Activated T-cell treated with anti-CD3 and anti-CD28 coated beads, Interleukin-2, amount 50 U/mL, for 1 hour (primary cell): ENCODE measurements at regions not wholly inside any gene's neighbourhood (a gene's known extent, or its start where the extent isn't known, plus 50 kb on each side); places are given as distances from the start of the nearest gene placed in this dataset.

Source experiments
- DNase-seq: peaks from one replicate; pipeline ENCODE4 v3.0.0-alpha.2; 2020

DNA sequence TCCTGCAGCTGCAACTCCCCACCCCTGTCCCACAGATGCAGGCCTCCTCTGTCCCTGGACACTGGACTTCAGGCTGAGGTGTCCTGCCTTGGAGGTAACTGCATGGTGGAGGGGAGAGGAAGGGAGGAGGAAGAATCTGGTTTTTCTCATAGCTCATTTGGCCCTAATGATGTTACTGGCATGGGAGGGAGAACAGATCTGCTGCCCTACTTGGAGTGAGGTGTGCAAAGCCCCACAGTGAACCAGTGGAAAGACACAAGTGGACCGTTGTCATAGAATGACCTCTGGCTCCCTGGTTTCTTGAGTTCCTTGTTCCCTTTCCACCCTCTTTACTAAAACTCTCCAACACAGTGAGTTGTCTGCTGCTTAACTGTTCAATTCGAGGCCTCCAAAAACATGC is 215.9 kb downstream of the BARX2 start:
- DNase-seq: no peak

DNA sequence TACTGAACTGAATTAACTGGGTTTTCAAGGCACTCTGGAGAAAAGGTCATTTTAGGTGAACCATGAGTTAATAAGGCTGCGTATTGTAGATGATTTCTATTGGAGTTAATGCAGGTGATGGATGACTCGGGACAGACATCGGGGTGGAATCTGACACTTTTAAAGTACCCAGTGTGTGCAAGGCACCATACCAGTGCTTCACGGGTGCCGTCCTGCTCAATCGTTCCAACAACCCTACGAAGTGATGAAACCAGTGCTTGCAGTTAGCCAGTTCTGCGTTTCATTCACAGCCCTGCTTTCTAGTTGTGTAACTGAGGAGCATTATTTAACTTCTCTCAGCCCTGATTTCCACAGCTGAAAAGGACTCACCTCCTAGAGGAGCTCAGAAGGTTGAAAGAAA is 216.5 kb downstream of the BARX2 start:
- no peak for DNase-seq

DNA sequence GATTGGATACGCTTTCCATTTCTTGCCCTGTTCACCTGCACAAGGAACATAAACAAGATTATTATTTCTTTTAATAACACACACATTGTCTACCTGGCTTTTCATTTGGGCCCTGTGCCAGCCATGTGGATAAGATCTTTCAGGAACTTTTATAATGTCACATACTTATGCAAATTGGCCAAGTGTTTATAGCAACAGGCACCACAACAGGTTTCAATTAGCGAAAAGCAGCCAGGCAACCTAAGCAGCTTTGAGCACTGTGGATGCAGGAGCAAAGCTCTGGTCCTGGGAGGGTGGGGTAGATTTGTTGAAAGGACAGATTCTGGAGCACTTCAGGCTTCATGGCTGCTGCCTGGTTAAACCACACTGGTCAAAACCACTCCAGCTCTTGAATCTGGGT is 217.4 kb downstream of the BARX2 start:
- DNase-seq: no peak

DNA sequence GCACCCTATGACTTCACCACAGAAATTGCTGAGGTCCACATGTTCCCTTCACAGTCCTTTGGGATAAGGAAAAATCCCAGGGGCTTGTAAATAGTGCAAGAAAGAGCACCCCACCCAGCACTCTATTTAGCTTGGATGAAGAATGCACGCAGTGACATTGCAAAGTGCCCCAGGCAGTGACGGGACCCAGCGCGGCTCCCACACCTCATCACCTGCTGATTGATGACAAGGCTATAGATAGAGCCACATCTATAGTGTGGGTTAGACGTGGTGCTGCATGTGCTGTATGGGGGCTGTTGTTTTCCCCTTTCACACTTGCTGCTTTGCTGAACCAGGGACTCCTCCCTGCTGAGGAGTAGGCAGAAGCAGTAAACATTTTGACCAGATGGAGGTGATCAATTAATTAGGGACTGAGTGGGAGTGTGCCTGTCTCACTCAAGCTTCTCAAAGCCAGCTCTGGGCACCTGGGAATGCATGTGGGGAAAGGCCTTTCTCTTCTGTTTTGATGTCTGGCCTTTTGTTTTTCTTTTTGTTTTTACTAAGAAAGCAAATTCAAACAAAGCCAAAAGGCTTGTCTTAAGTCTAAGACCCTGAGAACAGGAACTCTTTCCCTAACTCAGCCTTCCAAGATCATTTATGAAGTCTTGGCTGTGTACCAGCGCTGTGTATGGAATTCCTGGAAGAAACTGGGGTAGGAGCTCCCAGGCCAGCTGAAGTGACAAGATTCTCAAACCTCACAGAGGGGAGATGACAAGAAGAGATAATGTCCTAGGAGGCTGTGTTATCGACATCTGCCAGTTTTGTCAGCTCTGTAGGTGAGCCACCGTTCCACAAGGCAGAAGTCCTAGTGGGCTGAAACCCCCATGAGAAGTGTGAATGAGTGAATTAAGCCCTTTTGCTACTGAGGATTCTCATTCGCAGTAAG is 219.7 kb downstream of the BARX2 start:
- DNase-seq: no peak

DNA sequence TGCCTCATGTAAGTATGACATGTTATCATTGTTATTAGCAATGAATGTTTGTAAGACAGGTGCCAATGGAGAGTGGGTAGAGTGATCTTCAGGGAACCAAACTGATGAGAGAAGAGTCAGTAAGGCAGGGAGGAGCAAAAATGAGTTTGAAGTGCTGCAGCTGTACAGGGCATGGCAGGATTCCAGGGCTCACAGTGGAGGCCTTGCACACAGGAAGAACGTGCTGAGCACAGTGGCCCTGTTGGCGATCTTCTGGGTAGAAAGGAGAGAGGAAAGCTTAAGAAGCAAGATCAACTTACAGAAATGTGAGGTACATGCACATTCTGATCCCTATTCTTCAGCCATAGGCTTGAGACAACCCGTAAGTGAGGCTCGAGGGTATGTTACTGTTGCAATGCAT is 219.3 kb upstream of the TMEM45B start:
- DNase-seq: no peak

DNA sequence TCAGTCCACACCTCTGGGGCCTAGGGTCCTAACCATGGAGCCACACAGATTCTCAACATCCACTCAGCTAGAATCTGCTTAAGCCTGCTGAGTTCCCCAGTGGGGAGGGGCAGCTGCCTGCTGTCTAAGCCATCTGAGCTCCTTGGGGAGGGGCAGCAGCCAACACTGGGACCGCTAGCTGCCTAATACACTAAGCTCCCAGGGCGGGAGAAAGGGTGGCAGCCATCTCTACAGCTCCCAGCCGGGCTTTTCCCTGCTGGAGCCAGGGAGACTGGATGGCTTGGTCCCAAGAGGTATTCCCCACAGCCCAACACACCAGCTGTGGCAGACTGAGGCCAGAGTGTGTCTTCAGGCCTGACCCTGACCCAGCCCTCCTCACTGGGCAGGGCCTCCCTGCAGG is 217.3 kb upstream of the TMEM45B start:
- no peak for DNase-seq

DNA sequence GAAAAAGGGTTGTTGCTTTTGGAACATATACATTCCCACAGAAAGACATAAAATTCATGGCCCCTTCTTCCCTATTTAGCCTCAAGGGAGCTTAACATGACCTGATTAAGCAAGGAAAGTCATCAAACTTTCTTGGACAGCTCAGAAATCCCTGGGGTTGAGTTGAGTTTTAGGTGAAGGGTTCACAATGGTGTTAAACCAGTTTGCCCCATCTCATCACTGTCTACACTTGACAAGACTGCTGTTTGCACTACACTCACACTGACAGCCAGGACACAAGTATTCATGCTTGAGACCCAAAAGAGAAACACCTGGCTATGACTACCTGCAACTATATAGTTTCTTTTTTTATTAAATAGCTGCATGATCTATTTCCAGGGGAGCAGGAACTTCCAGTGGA is 209.8 kb upstream of the TMEM45B start:
- DNase-seq: no peak

DNA sequence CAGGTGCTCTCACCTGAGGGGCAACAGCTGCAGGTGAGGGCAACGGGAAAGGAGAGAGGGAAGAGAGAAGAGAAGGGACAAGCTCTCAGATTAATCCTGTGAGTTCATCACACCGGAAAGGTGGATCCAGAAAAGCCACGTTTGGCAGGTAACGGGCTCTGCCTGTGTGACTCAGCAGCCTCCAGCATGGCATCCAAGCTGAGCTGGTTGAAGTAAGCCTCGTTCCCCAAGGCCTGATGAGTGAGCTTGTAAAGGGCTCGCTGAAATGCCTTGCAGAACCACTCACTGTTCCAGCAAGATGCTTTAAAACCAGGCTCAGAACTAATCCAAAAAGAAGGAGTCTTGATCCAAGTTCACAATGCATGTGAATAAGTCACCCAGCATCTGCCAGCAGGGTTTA is 206.9 kb upstream of the TMEM45B start:
- no peak for DNase-seq

DNA sequence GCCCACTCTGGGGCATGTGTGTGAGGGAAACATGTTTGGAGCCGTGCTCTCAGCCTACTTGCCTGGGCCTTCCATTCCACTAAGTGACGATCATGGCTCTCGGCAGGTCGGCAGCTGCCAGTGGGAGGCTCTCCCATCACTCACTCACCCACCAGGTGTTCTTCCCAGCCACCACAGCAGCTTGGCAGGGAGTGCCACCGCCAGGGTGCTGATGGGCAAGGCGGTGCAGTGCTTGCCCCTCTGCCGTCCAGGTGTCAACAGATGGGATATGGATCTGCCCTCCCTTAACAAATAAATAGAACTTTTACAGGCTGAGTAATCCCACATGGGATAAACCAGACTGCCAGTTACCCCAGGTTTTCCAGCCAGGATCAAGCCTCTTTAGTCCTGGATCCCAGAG is 205.5 kb upstream of the TMEM45B start:
- DNase-seq: no peak

DNA sequence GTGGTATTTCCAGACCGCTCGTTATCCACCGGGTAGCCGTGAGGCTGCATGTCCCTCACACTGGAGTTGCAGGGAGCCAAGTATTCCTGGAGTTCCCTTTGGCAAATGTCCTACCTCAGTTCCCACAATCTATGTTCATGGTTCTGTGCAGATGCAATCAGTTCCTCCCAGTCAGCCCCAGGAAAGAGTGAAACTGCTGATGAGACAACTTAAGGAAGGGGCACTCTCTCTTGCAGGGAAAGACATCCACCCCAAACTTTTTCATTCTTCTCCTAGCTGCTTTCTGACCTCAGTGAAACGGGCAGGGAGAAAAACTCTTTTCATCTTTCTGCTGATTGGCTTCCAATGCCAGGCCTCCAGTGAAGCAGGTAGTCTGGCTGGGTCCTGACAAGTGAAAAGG is 205.1 kb upstream of the TMEM45B start:
- DNase-seq: no peak

DNA sequence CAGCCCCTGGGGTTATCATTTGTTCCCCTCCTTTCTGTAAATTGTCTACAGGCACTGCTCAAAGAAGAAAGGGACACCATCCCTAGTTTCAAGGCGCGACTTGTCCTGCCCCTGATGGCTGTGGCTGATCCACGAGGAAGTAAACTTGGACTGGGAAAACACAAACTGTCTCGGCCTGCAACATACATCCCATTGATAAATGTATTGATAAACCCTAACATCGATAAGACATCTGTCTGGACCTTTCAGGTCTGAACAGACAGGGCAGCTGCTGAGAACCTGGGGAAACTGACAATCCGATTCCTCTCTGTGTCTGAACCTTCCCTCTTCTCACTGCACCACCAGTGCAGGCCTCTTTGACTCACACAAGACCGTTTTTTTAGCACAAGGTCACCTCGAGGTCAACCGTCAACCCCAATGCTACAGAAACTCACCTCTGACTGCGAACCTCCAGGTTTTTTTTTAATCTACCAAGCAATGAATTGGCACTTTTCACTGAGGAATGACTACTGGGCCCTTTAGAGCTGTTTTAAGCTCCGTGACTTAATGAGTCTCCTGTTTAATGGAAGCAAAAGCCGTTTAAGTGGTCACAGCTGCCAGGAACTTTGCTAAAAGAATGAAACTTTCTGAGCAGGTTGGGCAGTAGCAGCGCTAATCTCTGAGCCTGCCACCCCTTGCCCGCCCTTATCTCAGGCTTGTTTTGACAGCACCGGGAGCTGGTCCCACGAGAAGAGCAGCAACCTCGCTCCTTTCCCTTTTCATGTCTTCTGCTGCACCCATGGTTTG is 203.8 kb upstream of the TMEM45B start:
- DNase-seq: no peak

DNA sequence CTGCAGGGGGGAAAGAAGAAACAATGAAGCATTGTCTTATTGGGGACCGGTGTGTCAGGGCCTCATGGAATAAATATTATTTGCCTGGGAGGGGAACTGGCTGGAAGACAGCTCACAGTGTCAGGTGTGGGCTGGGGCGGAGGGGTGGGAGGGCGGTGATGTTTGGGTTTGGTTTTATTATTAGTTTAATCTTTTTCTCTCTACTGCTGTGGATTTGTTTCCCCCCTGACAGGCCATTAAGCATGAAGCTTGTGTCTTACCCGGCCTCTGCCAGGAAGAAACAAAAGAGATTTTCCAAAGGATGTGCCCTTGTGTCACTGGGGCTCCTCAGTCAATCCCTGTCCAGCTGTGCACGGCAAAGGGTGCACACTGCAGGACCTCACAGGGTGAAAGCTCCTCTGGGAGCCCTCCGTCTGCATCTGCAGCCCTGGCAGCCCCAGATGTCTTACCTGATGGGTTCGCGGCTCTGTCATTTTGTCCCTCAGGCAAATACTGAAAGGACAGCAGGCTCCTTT is 203.1 kb upstream of the TMEM45B start:
- no peak for DNase-seq

DNA sequence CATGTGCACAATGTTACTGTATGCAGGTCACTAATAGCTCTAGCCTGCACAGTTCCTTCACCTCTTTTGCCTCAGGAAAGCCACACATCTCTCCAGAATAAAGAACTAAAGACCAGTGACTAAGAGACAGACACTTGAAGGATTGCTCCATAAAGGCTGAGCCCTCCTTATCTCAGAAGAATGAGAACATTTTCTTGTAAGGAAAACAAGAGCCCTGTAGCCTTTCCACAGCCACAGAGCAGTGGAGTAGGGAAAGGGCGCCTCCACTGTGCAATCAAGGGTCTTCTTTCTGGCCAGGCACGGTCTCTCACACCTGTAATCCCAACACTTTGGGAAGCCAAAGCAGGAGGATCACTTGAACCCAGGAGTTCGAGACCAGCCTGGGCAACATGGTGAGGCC is 202.6 kb upstream of the TMEM45B start:
- DNase-seq: no peak

DNA sequence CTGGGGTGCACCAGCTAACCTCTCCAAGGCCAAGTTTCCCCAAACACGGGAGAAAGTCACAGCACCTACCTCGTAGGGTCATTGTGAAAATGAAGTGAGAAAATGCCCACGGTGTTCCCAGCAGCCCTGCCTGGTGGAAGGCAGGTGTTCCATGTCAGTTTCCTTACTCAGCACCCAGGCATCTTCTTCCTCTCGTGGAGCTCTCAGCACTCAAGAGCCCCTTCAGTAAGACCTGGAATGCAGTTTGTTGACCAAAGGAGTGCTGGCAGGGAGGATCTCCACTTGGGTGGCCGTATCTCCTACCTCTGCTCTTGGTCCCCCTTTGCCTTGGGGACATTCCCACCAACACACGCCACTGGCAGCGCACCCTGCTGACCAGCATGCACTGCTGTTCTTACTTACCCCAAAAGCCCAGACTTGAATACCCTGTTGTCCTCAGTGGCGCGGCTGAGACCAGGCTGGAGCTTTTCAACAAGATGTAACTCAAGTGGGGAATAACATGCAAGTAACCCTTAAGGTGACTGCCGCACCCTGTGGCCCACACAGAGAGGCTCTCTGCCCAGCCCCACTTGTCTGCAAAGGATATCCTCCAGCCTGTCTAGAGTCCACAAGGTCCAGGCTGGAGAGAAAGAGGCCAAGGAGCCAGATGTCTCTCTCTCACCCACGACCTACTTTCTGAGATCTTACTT is 201.2 kb upstream of the TMEM45B start:
- no peak for DNase-seq

DNA sequence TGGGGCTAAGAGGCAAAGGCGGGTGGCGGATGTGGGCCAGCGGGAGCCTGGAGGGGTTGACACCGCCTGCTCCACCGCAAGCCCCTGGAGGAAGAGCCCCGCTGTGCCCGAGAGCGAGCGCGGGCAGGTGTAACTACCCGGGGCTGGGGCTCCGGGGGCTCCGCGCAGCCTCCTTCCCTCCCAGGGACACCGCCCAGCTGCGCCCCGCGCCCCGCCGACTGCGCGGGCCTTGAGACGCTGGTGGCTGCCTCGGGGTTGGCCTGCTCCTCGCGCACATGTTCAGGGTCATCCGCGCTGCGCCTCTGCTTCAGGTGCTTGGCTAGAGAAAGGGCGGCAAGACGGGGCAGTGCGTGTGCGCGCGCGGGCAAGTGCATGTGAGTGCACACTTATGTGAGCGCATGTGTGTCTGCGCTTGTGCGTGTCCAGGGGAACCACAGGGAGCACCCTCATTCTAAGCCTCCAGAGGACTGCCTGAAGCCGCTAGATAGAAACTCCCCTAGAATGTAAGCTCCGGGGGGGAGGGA is 197.5 kb upstream of the TMEM45B start:
- DNase-seq: no peak

DNA sequence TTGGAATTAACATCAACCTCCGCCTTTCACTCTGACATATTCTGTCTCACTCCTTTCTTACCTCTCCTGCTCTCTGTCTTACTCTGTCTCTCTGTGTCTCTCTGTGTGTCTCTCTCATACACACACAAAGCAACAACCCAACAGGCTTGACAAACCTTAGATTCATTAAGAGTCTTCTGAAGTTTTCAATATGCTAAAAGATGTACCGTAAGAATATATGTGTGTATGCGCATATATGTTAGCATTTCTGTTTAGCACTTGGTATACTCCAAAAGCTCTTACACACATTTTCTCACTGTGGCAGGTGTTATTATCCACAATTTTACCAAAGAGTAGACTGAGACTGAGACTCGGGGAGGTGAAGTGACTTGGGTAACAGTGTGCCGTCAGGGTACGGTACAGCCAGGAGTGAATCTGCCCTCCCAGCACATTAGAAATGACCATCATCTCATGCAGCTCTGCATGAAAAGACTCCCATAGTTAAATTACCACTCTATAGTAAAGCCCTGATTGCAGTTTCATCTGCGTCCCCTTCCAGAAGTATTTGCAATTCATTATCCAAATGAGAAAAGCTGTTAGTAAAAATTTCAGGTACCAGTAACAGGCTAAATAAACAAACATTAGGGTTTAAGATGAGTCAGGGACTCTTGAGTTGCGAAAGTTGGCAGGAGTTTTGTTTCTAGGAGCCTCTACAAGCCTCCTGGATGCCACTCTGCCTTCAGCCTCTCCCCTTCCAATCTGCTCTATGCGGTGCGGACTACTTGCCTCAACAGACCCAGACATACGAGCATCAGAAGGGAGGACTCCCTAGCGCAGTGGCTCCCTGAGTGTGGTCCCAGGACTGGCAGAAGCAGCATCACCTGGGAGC is 195.2 kb upstream of the TMEM45B start:
- DNase-seq: no peak

DNA sequence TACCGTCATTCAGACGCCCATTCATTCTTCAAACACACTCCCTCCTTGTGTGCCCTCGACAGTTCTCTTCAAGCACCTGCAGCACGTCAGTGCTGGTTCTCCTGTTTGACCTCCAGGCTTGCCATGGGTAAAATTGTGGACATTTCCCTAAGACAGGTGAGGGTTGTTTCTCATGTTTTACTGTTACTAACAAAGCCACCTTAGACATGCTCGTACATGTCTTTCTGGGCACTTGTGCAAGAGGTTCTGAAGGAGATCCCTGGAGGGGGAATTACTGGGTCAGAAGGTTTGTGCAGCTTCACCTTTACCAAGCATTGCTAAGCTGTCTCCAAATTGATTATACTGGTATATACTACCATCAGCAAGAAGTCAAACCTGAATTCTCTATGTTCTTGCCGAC is 189.7 kb upstream of the TMEM45B start:
- DNase-seq: no peak

DNA sequence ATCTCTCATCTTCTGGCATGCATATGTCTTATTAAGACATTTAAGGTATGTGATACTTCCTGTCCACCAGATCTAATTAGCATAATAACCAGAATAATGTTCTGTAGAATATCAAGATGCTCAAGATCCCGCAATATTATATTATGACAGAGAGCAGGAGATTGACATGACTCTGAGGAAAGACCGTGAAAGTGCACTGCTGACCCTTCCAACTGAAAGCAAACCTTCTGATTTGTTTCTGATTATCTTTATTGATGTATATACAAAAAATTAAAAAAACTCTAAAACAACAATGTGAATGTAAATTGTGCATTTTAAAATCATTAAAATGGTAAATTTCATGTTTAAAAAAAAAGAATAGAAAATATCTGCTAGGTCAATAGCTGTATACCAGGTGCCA is 184.4 kb upstream of the TMEM45B start:
- no peak for DNase-seq

DNA sequence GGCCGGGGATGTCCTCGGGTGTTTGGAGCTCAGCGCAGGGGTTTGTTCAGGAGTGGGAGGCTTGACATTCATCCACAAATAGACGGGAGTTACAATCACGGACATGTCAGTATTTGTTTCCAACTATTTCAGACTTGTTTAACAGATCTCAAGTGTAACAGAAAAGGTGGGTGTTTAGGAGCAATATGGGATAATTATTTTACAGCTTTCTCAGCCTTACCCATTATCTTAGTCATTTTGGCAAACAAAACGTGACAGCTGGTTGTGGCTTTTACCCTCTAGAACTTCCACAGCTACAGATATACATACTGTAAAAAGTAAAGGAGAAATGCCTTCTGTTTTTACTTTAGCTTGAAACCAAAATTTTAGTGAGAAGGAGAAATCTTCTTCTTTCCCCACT is 178.7 kb upstream of the TMEM45B start:
- DNase-seq: no peak

DNA sequence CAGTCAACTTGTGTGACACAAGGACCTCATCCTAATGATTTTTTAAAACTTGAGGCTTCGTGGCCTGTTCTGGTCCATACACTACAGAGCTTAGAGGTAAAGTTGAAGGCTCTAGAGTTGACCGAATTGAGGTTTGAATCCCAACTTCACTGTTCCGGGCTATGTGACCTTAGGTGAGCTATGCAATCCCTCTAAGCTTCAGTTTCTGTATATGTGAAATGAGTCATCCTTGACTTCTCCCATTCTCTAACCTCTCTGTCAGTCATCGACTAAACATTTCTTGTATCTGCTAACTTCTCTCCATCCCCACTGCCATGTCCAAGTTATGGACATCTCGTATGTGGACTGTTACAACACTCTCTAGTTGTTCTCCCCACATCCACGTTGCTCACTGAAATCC is 178.2 kb upstream of the TMEM45B start:
- no peak for DNase-seq

DNA sequence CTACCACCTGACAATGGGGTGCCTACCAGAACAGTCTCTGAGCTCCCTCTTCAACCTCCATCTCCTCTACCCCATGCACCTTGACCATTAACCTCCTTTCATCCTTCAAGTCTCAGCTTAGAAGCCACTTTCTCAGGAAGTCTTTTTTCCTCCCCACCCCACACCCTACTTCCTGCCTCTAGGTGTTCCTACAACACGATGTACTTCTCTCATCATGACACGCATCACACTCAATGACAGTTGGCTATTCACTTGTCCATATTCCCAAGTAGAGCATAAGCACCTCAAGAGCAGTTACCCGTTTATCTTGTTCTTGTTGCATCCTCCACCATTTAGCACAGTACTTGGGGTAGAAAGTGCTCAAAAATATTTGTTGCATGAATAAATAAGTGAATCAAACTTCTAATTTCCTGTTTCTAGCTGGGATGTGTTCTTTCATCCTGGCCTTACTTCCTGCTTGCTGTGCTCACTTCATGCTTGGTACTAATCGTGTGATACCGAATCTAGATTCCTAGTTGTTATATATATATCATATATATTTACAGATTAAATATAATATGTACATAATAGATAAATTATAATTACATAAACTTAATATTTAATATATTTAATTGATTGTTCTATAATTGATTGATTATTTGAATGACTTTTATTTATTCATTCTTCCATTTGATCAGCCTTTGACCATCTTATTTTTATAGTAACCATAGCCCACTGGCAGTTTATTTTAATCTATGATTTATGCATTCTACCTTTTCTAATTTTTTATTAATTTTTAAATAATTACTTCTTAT is 177.5 kb upstream of the TMEM45B start:
- no peak for DNase-seq
